ENCODE measurements at regions not wholly inside any gene's neighbourhood (a gene's known extent, or its start where the extent isn't known, plus 50 kb on each side); places are given as distances from the start of the nearest gene placed in this dataset.
A peak's percentile ranks its signal among the peaks of the same experiment; 100 is the strongest.

- Histone ChIP-seq H3K9me3 (ENCODE audit: control insufficient read depth, low read depth, low read length) (no peaks in the 10 kb centered on the region), H3K36me3 (ENCODE audit: control insufficient read depth in 2 of 2, extremely low read depth in 1 of 2, insufficient read depth in 2 of 2, low read length in 2 of 2) (no peaks in the 10 kb centered on the region), H3K4me2 (ENCODE audit: control insufficient read depth, extremely low read depth, insufficient read depth, low read depth, low read length) (peak overlapping the region; percentile 65), H3K27ac (ENCODE audit: control insufficient read depth, insufficient read depth, low read length) (peak overlapping the region; percentile 27), H3K4me1 (ENCODE audit: control insufficient read depth, extremely low read depth, insufficient read depth, low read length) (peaks cover 46% of the 10 kb centered on the region), H3K9me1 (ENCODE audit: control insufficient read depth, extremely low read depth, insufficient read depth, low read length) (no peaks in the 10 kb centered on the region), H3K79me2 (ENCODE audit: control insufficient read depth, insufficient read depth, low read length) (no peaks in the 10 kb centered on the region), H3K4me3 (ENCODE audit: control insufficient read depth in 2 of 3, extremely low read depth in 1 of 3, insufficient read depth in 2 of 3, low read depth in 1 of 3, low read length in 3 of 3) (no peak overlapping the region), H2AFZ (ENCODE audit: control insufficient read depth, low read length) (no peak overlapping the region), H4K20me1 (ENCODE audit: control insufficient read depth, extremely low read depth, insufficient read depth, low read length) (no peaks in the 10 kb centered on the region), H3K27me3 (ENCODE audit: control insufficient read depth, extremely low read depth, insufficient read depth, low read length) (no peaks in the 10 kb centered on the region), H3K9ac (ENCODE audit: control insufficient read depth, extremely low read depth, insufficient read depth, low read length) (no peak overlapping the region)
- DNase-seq (ENCODE audit: low read depth, low spot score) (no peak), FAIRE-seq (no peak)
- dilution Hi-C loops (cut with MboI; ENCODE audit: extremely low pct_ligation_motif_present, low sequenced_read_pairs), result no loop called here
- no peak for TF ChIP-seq EZH2 (IDR thresholded peaks at IDR 0.05; ENCODE audit: low read length)
- no peak for TF ChIP-seq CTCF (optimal IDR thresholded peaks at IDR 0.05 in 1 of 3, IDR thresholded peaks at IDR 0.05 in 1 of 3, conservative IDR thresholded peaks at IDR 0.05 in 1 of 3; ENCODE audit: extremely low read depth in 1 of 3, insufficient read depth in 2 of 3, low read length in 3 of 3)
These were observed 61.5 kb upstream of the NFE2L2 start for GRCh38 chr2:177326005-177326404.

- Histone ChIP-seq H3K4me3 (ENCODE audit: control insufficient read depth in 2 of 3, extremely low read depth in 1 of 3, insufficient read depth in 2 of 3, low read depth in 1 of 3, low read length in 3 of 3) (no peak overlapping the region), H3K4me1 (ENCODE audit: control insufficient read depth, extremely low read depth, insufficient read depth, low read length) (peaks cover 46% of the 10 kb centered on the region), H3K4me2 (ENCODE audit: control insufficient read depth, extremely low read depth, insufficient read depth, low read depth, low read length) (no peak overlapping the region), H3K27me3 (ENCODE audit: control insufficient read depth, extremely low read depth, insufficient read depth, low read length) (no peaks in the 10 kb centered on the region), H3K27ac (ENCODE audit: control insufficient read depth, insufficient read depth, low read length) (no peak overlapping the region), H4K20me1 (ENCODE audit: control insufficient read depth, extremely low read depth, insufficient read depth, low read length) (no peaks in the 10 kb centered on the region), H3K9ac (ENCODE audit: control insufficient read depth, extremely low read depth, insufficient read depth, low read length) (no peak overlapping the region), H3K9me3 (ENCODE audit: control insufficient read depth, low read depth, low read length) (no peaks in the 10 kb centered on the region), H3K9me1 (ENCODE audit: control insufficient read depth, extremely low read depth, insufficient read depth, low read length) (no peaks in the 10 kb centered on the region), H3K36me3 (ENCODE audit: control insufficient read depth in 2 of 2, extremely low read depth in 1 of 2, insufficient read depth in 2 of 2, low read length in 2 of 2) (no peaks in the 10 kb centered on the region), H2AFZ (ENCODE audit: control insufficient read depth, low read length) (no peak overlapping the region), H3K79me2 (ENCODE audit: control insufficient read depth, insufficient read depth, low read length) (no peaks in the 10 kb centered on the region)
- no peak for DNase-seq (ENCODE audit: low read depth, low spot score)
- FAIRE-seq, result peak; percentile 41
- dilution Hi-C loops (cut with MboI; ENCODE audit: extremely low pct_ligation_motif_present, low sequenced_read_pairs), result no loop called here
- TF ChIP-seq CTCF (optimal IDR thresholded peaks at IDR 0.05 in 1 of 3, IDR thresholded peaks at IDR 0.05 in 1 of 3, conservative IDR thresholded peaks at IDR 0.05 in 1 of 3; ENCODE audit: extremely low read depth in 1 of 3, insufficient read depth in 2 of 3, low read length in 3 of 3) (peak; percentile 7 to 13 (median 8)), EZH2 (IDR thresholded peaks at IDR 0.05; ENCODE audit: low read length) (no peak)
These were observed 62.1 kb upstream of the NFE2L2 start for GRCh38 chr2:177326591-177326990.

All from keratinocyte (primary cell).